K562 (cell line): ENCODE measurements at regions not wholly inside any gene's neighbourhood (a gene's known extent, or its start where the extent isn't known, plus 50 kb on each side); places are given as distances from the start of the nearest gene placed in this dataset.

ENCODE experiments used
- ATAC-seq: fragments of 200-7000 bp; cut with Tn5 transposase; 3 replicates; pipeline ENCODE4 v1.9.1; 2020; ENCODE audit warnings: moderate library complexity
- BruUV-seq: library from RNA; stranded (reverse); fragments of 400-500 nt; replicated peaks from 2 replicates; lab custom pipeline; 2021; lab: Mats Ljungman, UMichigan
- CTCF ChIA-PET: fragments of 300-600 bp; formaldehyde crosslinking; extraction: SDS; loops from one replicate; lab custom pipeline; 2021; ENCODE audit warnings: low intra/inter-chr PET ratio; lab: Yijun Ruan, JAX
- POLR2A ChIA-PET: fragments of 300-600, 350-650 bp; sonication (Branson Sonifier 250); formaldehyde crosslinking; extraction: SDS; loops from one replicate; lab custom pipeline; 2021; ENCODE audit warnings: antibody characterized with exemption, inconsistent platforms; lab: Yijun Ruan, JAX
- DNase-seq, 4 experiments: peaks; one replicate each; pipeline versions ENCODE4 v3.0.0 to v3.0.0-alpha.2; 2011 to 2018; ENCODE audit warnings: low spot score in 3 of 4, mixed read lengths in 3 of 4; ENCODE audit errors: extremely low read depth in 1 of 4
- FAIRE-seq: peaks from 2 replicates; lab custom pipeline; 2011; peaks lifted over from hg19 to GRCh38; lab: Jason Lieb, UNC
- H2AFZ ChIP-seq: 2 replicates; pipeline ENCODE4 v1.6.0; 2011; ENCODE audit warnings: low read depth, low read length, control low read depth, inconsistent platforms
- H3K27ac ChIP-seq: fragments of 200-600 bp; 3 replicates; pipeline ENCODE4 v1.8.0; 2011; ENCODE audit warnings: low read depth, mild to moderate bottlenecking, control low read depth, inconsistent platforms, low read length, moderate library complexity, mixed read lengths; ENCODE audit errors: extremely low read depth
- H3K27me3 ChIP-seq, 2 experiments: fragments of 300-600 bp in 1 of 2; 2 replicates in 1 of 2; 3 replicates in 1 of 2; pipeline versions ENCODE4 v1.6.0 to v1.8.0; 2011; ENCODE audit warnings: inconsistent platforms in 2 of 2, low read length in 2 of 2, mild to moderate bottlenecking in 1 of 2, mixed read lengths in 1 of 2, moderate library complexity in 1 of 2; ENCODE audit not compliant: control insufficient read depth in 2 of 2, insufficient read depth in 2 of 2
- H3K36me3 ChIP-seq: fragments of 300-600 bp; 3 replicates; pipeline ENCODE4 v1.8.0; 2011; ENCODE audit warnings: mild to moderate bottlenecking, low read length, inconsistent platforms; ENCODE audit not compliant: control insufficient read depth, insufficient read depth
- H3K4me1 ChIP-seq, 2 experiments: fragments of 200-600 bp in 1 of 2; replicated peaks in 1 of 2; 2 replicates in 1 of 2; 3 replicates in 1 of 2; pipeline versions ENCODE4 v1.5.1 to v1.8.0; 2011; ENCODE audit warnings: inconsistent platforms in 2 of 2, low read length in 2 of 2, mild to moderate bottlenecking in 1 of 2, mixed read lengths in 1 of 2, moderate library complexity in 1 of 2; ENCODE audit not compliant: control insufficient read depth in 2 of 2, insufficient read depth in 2 of 2
- H3K4me2 ChIP-seq: 2 replicates; pipeline ENCODE4 v1.6.1; 2011; ENCODE audit warnings: low read length, control low read depth, inconsistent platforms, mixed read lengths; ENCODE audit not compliant: insufficient read depth
- H3K4me3 ChIP-seq: fragments of 200-600 bp; sonication (generic), shearing (Covaris generic); 2 replicates; pipeline ENCODE4 v1.5.1; 2016; ENCODE audit warnings: control low read depth, inconsistent platforms
- H3K79me2 ChIP-seq: fragments of 200-600 bp; 3 replicates; pipeline ENCODE4 v1.8.0; 2011; ENCODE audit warnings: low read length, inconsistent platforms; ENCODE audit not compliant: control insufficient read depth, insufficient read depth
- H3K9ac ChIP-seq, 2 experiments: 2 replicates each; pipeline versions ENCODE4 v1.6.0 to v1.6.1; 2011; ENCODE audit warnings: low read depth in 2 of 2, low read length in 2 of 2, control low read depth in 1 of 2, inconsistent platforms in 1 of 2, mild to moderate bottlenecking in 1 of 2, mixed read lengths in 1 of 2; ENCODE audit not compliant: insufficient read depth in 1 of 2
- H3K9me1 ChIP-seq: one replicate; pipeline ENCODE4 v1.6.0; 2011; ENCODE audit warnings: inconsistent platforms, mild to moderate bottlenecking, low read length, moderate library complexity; ENCODE audit not compliant: control insufficient read depth, insufficient read depth
- H3K9me3 ChIP-seq: replicated peaks from 2 replicates; pipeline ENCODE4 v1.5.1; 2011; ENCODE audit warnings: low read depth, low read length, inconsistent platforms; ENCODE audit not compliant: control insufficient read depth, insufficient read depth
- H4K20me1 ChIP-seq: replicated peaks from 2 replicates; pipeline ENCODE4 v1.6.1; 2011; ENCODE audit warnings: low read length, inconsistent platforms, mixed read lengths; ENCODE audit not compliant: control insufficient read depth, insufficient read depth
- E2F8 ChIP-seq: fragments of 450-650 bp; IDR thresholded peaks from 2 replicates; pipeline ENCODE4 v1.7.1; 2018; ENCODE audit warnings: mild to moderate bottlenecking, low read depth; ENCODE audit not compliant: partially characterized antibody
- HOXB6 ChIP-seq: fragments of 250-450 bp; sonication (Bioruptor Pico); IDR thresholded peaks from 2 replicates; pipeline ENCODE4 v1.5.1; 2022; ENCODE audit warnings: mild to moderate bottlenecking, borderline replicate concordance
- TRIM28 ChIP-seq: fragments of 450-650 bp; IDR thresholded peaks from 2 replicates; pipeline ENCODE4 v1.6.1; 2017
- ZBTB12 ChIP-seq: fragments of 250-450 bp; sonication (Bioruptor Pico); IDR thresholded peaks from 2 replicates; pipeline ENCODE4 v1.4.0; 2020
- ZNF197 ChIP-seq: fragments of 200-800 bp; sonication (Bioruptor generic); IDR thresholded peaks from 2 replicates; pipeline ENCODE4 v1.6.1; 2016; ENCODE audit warnings: low read depth, missing genetic modification characterization, missing compliant biosample characterization
- WGBS: fragments of 100-300 bp; shearing (Covaris generic); methylation state at CpG from one replicate; pipeline ENCODE4 v1.1.6; 2016; ENCODE audit warnings: low coverage, mixed read lengths; ENCODE audit not compliant: insufficient coverage; ENCODE audit errors: missing lambda C conversion rate; 5-methylcytosine and 5-hydroxymethylcytosine counted together
- in situ Hi-C: fragments of 300-500 bp; cut with MboI; formaldehyde crosslinking; loops from 4 replicates; pipeline ENCODE4 v1.15.0; 2018; ENCODE audit warnings: inconsistent platforms, mixed read lengths
- intact Hi-C: fragments of 100-400 bp; cut with micrococcal nuclease; formaldehyde crosslinking; loops from 2 replicates; pipeline ENCODE4 v1.14.2; 2022
- TF ChIP-seq, protein P1 (sequence below): fragments of 450-650 bp; IDR thresholded peaks from 2 replicates; pipeline ENCODE4 v1.6.1; 2018; ENCODE audit not compliant: partially characterized antibody

- Histone ChIP-seq H3K27me3 (peaks cover 0 to 14% of the 10 kb centered on the region in 2 experiments; a peak in 3 of 5 replicates), H3K4me3 (no peak overlapping the region), H3K9ac (no peak overlapping the region), H3K9me1 (no peaks in the 10 kb centered on the region), H3K36me3 (no peaks in the 10 kb centered on the region), H3K9me3 (no peaks in the 10 kb centered on the region), H3K4me2 (no peak overlapping the region), H4K20me1 (no peaks in the 10 kb centered on the region), H3K4me1 (no peaks in the 10 kb centered on the region), H2AFZ (no peak overlapping the region), H3K79me2 (no peaks in the 10 kb centered on the region), H3K27ac (no peak overlapping the region)
- no peak for TF ChIP-seq ZBTB12 (CRISPR knock-in tag)
- no peak for TF ChIP-seq ZNF197 (CRISPR knock-in tag)
- ChIA-PET CTCF (no interaction called here), POLR2A (no interaction called here)
- FAIRE-seq (no peak), DNase-seq (no peak), ATAC-seq (no peak)
- no TSS peak for BruUV-seq
- intact Hi-C loops (no loop called here), in situ Hi-C loops (no loop called here)
- 2% methylated on average over 8 of the region's 8 CpGs for WGBS
Measured at GRCh38 chr11:130813196-130813595, 103.1 kb downstream of the SNX19 start.

DNA sequence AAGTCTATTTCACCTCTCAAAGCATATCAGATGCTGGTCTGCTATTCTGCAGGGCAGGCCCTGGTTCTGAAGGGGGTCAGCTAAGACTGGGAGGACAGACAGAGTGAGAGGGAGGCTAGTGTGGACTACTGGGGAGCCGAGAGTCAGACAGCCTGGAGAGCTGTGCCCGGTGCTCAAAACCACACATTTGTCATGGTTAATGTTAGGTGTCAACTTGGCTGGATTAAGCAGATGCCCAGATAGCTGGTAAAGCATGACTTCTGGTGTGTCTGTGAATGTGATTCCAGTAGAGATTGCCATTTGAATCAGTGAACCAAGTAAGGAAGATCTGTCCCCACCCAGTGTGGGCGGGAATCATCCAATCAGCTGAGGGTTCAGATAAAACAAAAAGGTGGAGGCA lies 102.6 kb downstream of the SNX19 start:
- in situ Hi-C loops (no loop called here), intact Hi-C loops (no loop called here)
- Histone ChIP-seq H3K4me2 (no peak overlapping the region), H3K36me3 (no peaks in the 10 kb centered on the region), H2AFZ (no peak overlapping the region), H3K9me3 (no peaks in the 10 kb centered on the region), H3K9ac (no peak overlapping the region), H4K20me1 (no peaks in the 10 kb centered on the region), H3K27me3 (peaks cover 0 to 14% of the 10 kb centered on the region in 2 experiments; a peak in 3 of 5 replicates), H3K9me1 (no peaks in the 10 kb centered on the region), H3K27ac (no peak overlapping the region), H3K79me2 (no peaks in the 10 kb centered on the region), H3K4me1 (no peaks in the 10 kb centered on the region), H3K4me3 (no peak overlapping the region)
- POLR2A ChIA-PET: no interaction called here
- ATAC-seq: no peak
- BruUV-seq: no TSS peak
- FAIRE-seq: no peak
- whole genome bisulfite sequencing: 3% methylated on average over 3 of the region's 3 CpGs
- CTCF ChIA-PET: no interaction called here
- DNase-seq: no peak
- TF ChIP-seq HOXB6 (CRISPR knock-in tag) (no peak), TRIM28 (no peak), E2F8 (no peak)
- TF ChIP-seq, protein P1, sequence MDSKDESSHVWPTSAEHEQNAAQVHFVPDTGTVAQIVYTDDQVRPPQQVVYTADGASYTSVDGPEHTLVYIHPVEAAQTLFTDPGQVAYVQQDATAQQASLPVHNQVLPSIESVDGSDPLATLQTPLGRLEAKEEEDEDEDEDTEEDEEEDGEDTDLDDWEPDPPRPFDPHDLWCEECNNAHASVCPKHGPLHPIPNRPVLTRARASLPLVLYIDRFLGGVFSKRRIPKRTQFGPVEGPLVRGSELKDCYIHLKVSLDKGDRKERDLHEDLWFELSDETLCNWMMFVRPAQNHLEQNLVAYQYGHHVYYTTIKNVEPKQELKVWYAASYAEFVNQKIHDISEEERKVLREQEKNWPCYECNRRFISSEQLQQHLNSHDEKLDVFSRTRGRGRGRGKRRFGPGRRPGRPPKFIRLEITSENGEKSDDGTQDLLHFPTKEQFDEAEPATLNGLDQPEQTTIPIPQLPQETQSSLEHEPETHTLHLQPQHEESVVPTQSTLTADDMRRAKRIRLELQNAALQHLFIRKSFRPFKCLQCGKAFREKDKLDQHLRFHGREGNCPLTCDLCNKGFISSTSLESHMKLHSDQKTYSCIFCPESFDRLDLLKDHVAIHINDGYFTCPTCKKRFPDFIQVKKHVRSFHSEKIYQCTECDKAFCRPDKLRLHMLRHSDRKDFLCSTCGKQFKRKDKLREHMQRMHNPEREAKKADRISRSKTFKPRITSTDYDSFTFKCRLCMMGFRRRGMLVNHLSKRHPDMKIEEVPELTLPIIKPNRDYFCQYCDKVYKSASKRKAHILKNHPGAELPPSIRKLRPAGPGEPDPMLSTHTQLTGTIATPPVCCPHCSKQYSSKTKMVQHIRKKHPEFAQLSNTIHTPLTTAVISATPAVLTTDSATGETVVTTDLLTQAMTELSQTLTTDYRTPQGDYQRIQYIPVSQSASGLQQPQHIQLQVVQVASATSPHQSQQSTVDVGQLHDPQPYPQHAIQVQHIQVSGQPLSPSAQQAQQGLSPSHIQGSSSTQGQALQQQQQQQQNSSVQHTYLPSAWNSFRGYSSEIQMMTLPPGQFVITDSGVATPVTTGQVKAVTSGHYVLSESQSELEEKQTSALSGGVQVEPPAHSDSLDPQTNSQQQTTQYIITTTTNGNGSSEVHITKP: no peak
